CD14-positive monocyte (primary cell): ENCODE measurements at regions not wholly inside any gene's neighbourhood (a gene's known extent, or its start where the extent isn't known, plus 50 kb on each side); places are given as distances from the start of the nearest gene placed in this dataset.

Experiments
- DNase-seq, 3 donors: peaks; one replicate each; pipeline ENCODE4 v3.0.0-alpha.2; 2011 to 2022
- H2AFZ ChIP-seq: 2 replicates; pipeline ENCODE4 v1.6.0; 2012; ENCODE audit warnings: mild to moderate bottlenecking, low read depth, low read length, inconsistent platforms; ENCODE audit not compliant: insufficient read depth, poor library complexity, severe bottlenecking
- H3K27ac ChIP-seq, 2 donors: 1 replicate in 1 of 2; 2 replicates in 1 of 2; pipeline ENCODE4 v1.5.1; 2012 to 2013; ENCODE audit warnings: low read length in 2 of 2, control low read depth in 1 of 2, inconsistent platforms in 1 of 2, low read depth in 1 of 2, mild to moderate bottlenecking in 1 of 2
- H3K27me3 ChIP-seq, 2 donors: one replicate each; pipeline versions ENCODE4 v1.6.0 to v1.6.1; 2011 to 2013; ENCODE audit warnings: low read length in 2 of 2; ENCODE audit not compliant: control insufficient read depth in 2 of 2, insufficient read depth in 2 of 2
- H3K36me3 ChIP-seq, 2 donors: replicated peaks in 1 of 2; 1 replicate in 1 of 2; 2 replicates in 1 of 2; pipeline versions ENCODE4 v1.5.1 to v1.6.1; 2012 to 2013; ENCODE audit warnings: low read length in 2 of 2, control low read depth in 1 of 2, inconsistent platforms in 1 of 2, mild to moderate bottlenecking in 1 of 2; ENCODE audit not compliant: insufficient read depth in 2 of 2, control insufficient read depth in 1 of 2
- H3K4me1 ChIP-seq, 2 donors: 1 replicate in 1 of 2; 2 replicates in 1 of 2; pipeline versions ENCODE4 v1.5.1 to v1.6.1; 2012 to 2013; ENCODE audit warnings: low read length in 2 of 2, control low read depth in 1 of 2, inconsistent platforms in 1 of 2, mild to moderate bottlenecking in 1 of 2, moderate library complexity in 1 of 2; ENCODE audit not compliant: insufficient read depth in 2 of 2, control insufficient read depth in 1 of 2
- H3K4me2 ChIP-seq: replicated peaks from 2 replicates; pipeline ENCODE3; 2012; ENCODE audit warnings: low read length, moderate library complexity, mild to moderate bottlenecking; ENCODE audit not compliant: poor library complexity, severe bottlenecking; ENCODE audit errors: extremely low read depth
- H3K4me3 ChIP-seq, 3 experiments: fragments of 200-600 bp in 1 of 3; sonication (generic) in 1 of 3; replicated peaks in 1 of 3; 1 replicate in 2 of 3; 2 replicates in 1 of 3; pipeline ENCODE4 v1.5.1; 2011 to 2013; ENCODE audit warnings: low read length in 3 of 3, mild to moderate bottlenecking in 3 of 3, control low read depth in 2 of 3, low read depth in 2 of 3, inconsistent platforms in 1 of 3, moderate library complexity in 1 of 3
- H3K79me2 ChIP-seq: 2 replicates; pipeline ENCODE4 v1.6.0; 2012; ENCODE audit warnings: mild to moderate bottlenecking, control low read depth, inconsistent platforms, low read length, moderate library complexity; ENCODE audit not compliant: insufficient read depth
- H3K9ac ChIP-seq: 2 replicates; pipeline ENCODE4 v1.6.0; 2017; ENCODE audit warnings: low read length, mild to moderate bottlenecking; ENCODE audit not compliant: insufficient read depth, poor library complexity, severe bottlenecking
- H3K9me3 ChIP-seq, 2 donors: replicated peaks in 1 of 2; 1 replicate in 1 of 2; 2 replicates in 1 of 2; pipeline versions ENCODE4 v1.5.1 to v1.6.1; 2012 to 2013; ENCODE audit warnings: low read length in 2 of 2, control low read depth in 1 of 2; ENCODE audit not compliant: control insufficient read depth in 1 of 2, insufficient read depth in 1 of 2
- H4K20me1 ChIP-seq: 2 replicates; pipeline ENCODE4 v1.6.0; 2012; ENCODE audit warnings: mild to moderate bottlenecking, low read length, control low read depth, moderate library complexity; ENCODE audit not compliant: insufficient read depth
- H3K27ac Mint-ChIP-seq, 7 donors: one replicate each; pipeline ENCODE4 v1.8.0; 2020; ENCODE audit warnings: mild to moderate bottlenecking in 7 of 7, mixed read lengths in 7 of 7, moderate library complexity in 6 of 7, inconsistent platforms in 2 of 7
- H3K27me3 Mint-ChIP-seq, 3 donors: one replicate each; pipeline ENCODE4 v1.8.0; 2021 to 2022; ENCODE audit warnings: low read depth in 3 of 3, mild to moderate bottlenecking in 3 of 3, mixed read lengths in 3 of 3, moderate library complexity in 3 of 3, inconsistent platforms in 1 of 3
- H3K36me3 Mint-ChIP-seq, 2 donors: one replicate each; pipeline ENCODE4 v1.8.0; 2020; ENCODE audit warnings: mixed read lengths in 2 of 2, inconsistent platforms in 1 of 2, mild to moderate bottlenecking in 1 of 2
- H3K4me1 Mint-ChIP-seq: one replicate; pipeline ENCODE4 v1.8.0; 2020; ENCODE audit warnings: mild to moderate bottlenecking, mixed read lengths
- H3K4me3 Mint-ChIP-seq, 2 donors: one replicate each; pipeline ENCODE4 v1.8.0; 2020; ENCODE audit warnings: mild to moderate bottlenecking in 2 of 2, mixed read lengths in 2 of 2, moderate library complexity in 1 of 2
- H3K9me3 Mint-ChIP-seq, 7 donors: one replicate each; pipeline ENCODE4 v1.8.0; 2020 to 2022; ENCODE audit warnings: mixed read lengths in 7 of 7, mild to moderate bottlenecking in 6 of 7, moderate library complexity in 6 of 7, inconsistent platforms in 2 of 7
- WGBS: methylation state at CpG from one replicate; pipeline ENCODE4 v1.1.5; 2013; ENCODE audit warnings: missing lambda C conversion rate; ENCODE audit not compliant: insufficient coverage; 5-methylcytosine and 5-hydroxymethylcytosine counted together
- intact Hi-C, 2 donors: fragments of 100-400 bp; cut with micrococcal nuclease; formaldehyde crosslinking; loops; one replicate each; pipeline versions ENCODE4 v1.15.0 to v1.15.1; 2023
- TF ChIP-seq, protein P1 (sequence below): fragments of 200-600 bp; IDR thresholded peaks from one replicate; pipeline ENCODE4 v1.8.0; 2022; ENCODE audit warnings: antibody characterized with exemption, mild to moderate bottlenecking

DNA sequence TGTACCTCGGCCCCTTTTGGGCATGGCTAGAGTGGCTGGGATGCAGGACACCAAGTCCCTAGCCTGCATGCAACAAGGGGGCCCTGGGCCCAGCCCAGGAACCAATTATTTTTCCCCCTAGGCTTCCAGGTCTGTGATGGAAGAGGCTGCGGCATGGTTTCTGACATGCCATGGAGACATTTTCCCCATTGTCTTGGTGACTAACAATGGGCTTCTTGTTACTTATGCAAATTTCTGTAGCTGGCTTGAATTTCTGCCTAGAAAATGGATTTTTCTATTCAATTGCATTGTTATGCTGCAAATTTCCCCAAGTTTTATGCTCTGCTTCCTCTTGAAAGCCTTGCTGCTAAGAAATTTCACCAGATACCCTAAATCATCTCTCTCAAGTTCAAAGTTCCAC is 1269.6 kb upstream of the CITED2 start:
- H3K27ac Mint-ChIP-seq, result no peak overlapping the region
- intact Hi-C loops, result no loop called here
- Histone ChIP-seq H3K79me2 (no peaks in the 10 kb centered on the region), H3K36me3 (no peaks in the 10 kb centered on the region), H2AFZ (no peak overlapping the region), H3K4me2 (no peak overlapping the region), H3K27me3 (no peaks in the 10 kb centered on the region), H3K4me1 (no peaks in the 10 kb centered on the region), H3K9ac (no peak overlapping the region), H3K27ac (no peak overlapping the region), H3K4me3 (no peak overlapping the region), H3K9me3 (peaks cover 17 to 20% of the 10 kb centered on the region in 2 donors), H4K20me1 (no peaks in the 10 kb centered on the region)
- H3K4me3 Mint-ChIP-seq, result no peak overlapping the region
- H3K36me3 Mint-ChIP-seq, result no peaks in the 10 kb centered on the region
- peaks cover 9 to 34% (median 22%) of the 10 kb centered on the region in 7 donors for H3K9me3 Mint-ChIP-seq
- no peak for DNase-seq
- no CpG with 5 or more reads among the region's 2 CpGs for WGBS
- H3K4me1 Mint-ChIP-seq, result no peaks in the 10 kb centered on the region
- TF ChIP-seq, protein P1, sequence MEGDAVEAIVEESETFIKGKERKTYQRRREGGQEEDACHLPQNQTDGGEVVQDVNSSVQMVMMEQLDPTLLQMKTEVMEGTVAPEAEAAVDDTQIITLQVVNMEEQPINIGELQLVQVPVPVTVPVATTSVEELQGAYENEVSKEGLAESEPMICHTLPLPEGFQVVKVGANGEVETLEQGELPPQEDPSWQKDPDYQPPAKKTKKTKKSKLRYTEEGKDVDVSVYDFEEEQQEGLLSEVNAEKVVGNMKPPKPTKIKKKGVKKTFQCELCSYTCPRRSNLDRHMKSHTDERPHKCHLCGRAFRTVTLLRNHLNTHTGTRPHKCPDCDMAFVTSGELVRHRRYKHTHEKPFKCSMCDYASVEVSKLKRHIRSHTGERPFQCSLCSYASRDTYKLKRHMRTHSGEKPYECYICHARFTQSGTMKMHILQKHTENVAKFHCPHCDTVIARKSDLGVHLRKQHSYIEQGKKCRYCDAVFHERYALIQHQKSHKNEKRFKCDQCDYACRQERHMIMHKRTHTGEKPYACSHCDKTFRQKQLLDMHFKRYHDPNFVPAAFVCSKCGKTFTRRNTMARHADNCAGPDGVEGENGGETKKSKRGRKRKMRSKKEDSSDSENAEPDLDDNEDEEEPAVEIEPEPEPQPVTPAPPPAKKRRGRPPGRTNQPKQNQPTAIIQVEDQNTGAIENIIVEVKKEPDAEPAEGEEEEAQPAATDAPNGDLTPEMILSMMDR, result no peak
- no peaks in the 10 kb centered on the region for H3K27me3 Mint-ChIP-seq

DNA sequence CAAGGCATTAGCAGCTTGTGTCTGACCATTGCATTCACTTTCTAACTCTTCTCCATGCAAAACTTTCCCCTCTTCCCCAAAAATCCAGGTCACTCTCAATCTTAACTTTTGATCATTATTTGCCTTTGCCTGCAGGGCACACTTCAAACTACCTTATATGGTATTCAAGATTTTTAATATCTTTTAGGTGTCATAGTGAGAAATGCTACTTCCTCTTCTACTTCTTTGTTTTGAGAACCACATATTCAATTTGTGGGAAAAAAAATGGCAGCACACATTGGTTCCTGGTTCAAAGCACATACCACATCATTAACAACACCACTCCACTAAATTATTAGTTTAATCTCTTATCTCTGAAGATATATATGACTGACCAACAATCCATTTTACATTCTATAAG is 1267.0 kb upstream of the CITED2 start:
- H3K9me3 ChIP-seq, result peaks cover 10% of the 10 kb centered on the region in 2 donors
- no peaks in the 10 kb centered on the region for H3K36me3 Mint-ChIP-seq
- H3K9ac ChIP-seq, result no peak overlapping the region
- no peaks in the 10 kb centered on the region for H3K4me1 ChIP-seq
- H3K4me2 ChIP-seq, result no peak overlapping the region
- no peak overlapping the region for H2AFZ ChIP-seq
- no peaks in the 10 kb centered on the region for H3K36me3 ChIP-seq
- DNase-seq, result no peak
- H3K4me1 Mint-ChIP-seq, result no peaks in the 10 kb centered on the region
- H3K27me3 ChIP-seq, result no peaks in the 10 kb centered on the region
- no peaks in the 10 kb centered on the region for H4K20me1 ChIP-seq
- no peak overlapping the region for H3K27ac Mint-ChIP-seq
- H3K9me3 Mint-ChIP-seq, result peaks cover 5 to 27% (median 13%) of the 10 kb centered on the region in 7 donors
- H3K27ac ChIP-seq, result no peak overlapping the region
- no peak overlapping the region for H3K4me3 Mint-ChIP-seq
- H3K27me3 Mint-ChIP-seq, result no peaks in the 10 kb centered on the region
- H3K79me2 ChIP-seq, result no peaks in the 10 kb centered on the region
- TF ChIP-seq, protein P1, result no peak
- intact Hi-C loops, result no loop called here
- H3K4me3 ChIP-seq, result no peak overlapping the region
